HCT116 (cell line): ENCODE measurements at regions not wholly inside any gene's neighbourhood (a gene's known extent, or its start where the extent isn't known, plus 50 kb on each side); places are given as distances from the start of the nearest gene placed in this dataset.

Experiments
- ATAC-seq: fragments of 200-7000 bp; cut with Tn5 transposase; 2 replicates; pipeline ENCODE4 v1.9.1; 2020; ENCODE audit warnings: mild to moderate bottlenecking, moderate library complexity
- BruUV-seq: library from RNA; stranded (reverse); fragments of 400-500 nt; replicated peaks from 2 replicates; lab custom pipeline; 2021; lab: Mats Ljungman, UMichigan
- CTCF ChIA-PET: fragments of 300-600 bp; sonication (Branson Sonifier 250); formaldehyde crosslinking; loops from one replicate; lab custom pipeline; 2021; ENCODE audit warnings: antibody characterized with exemption; lab: Charles Lee
- POLR2A ChIA-PET: fragments of 300-600, 350-600 bp; sonication (Branson Sonifier 250); formaldehyde crosslinking; loops from one replicate; lab custom pipeline; 2021; ENCODE audit warnings: antibody characterized with exemption; lab: Charles Lee
- RAD21 ChIA-PET, 2 experiments: fragments of 300-600 bp; sonication (Branson Sonifier 250); formaldehyde crosslinking; loops; one replicate each; lab custom pipeline; 2023; ENCODE audit warnings: low total read pairs in 2 of 2; ENCODE audit not compliant: uncharacterized antibody in 2 of 2, unreplicated experiment in 2 of 2, low non-redundant PET in 1 of 2; lab: Charles Lee
- DNase-seq: peaks from one replicate; pipeline ENCODE4 v3.0.0-alpha.2; 2010; ENCODE audit warnings: low read depth, low spot score
- H2AFZ ChIP-seq: fragments of 200-600 bp; shearing (Covaris generic), sonication (generic); 2 replicates; pipeline ENCODE4 v1.6.1; 2017; ENCODE audit warnings: low read depth, mixed run types, mixed read lengths, antibody characterized with exemption, low read length; ENCODE audit not compliant: poor library complexity, severe bottlenecking
- H3K27ac ChIP-seq: 2 replicates; pipeline ENCODE4 v1.5.1; 2012; ENCODE audit warnings: low read depth, low read length
- H3K27me3 ChIP-seq: fragments of 200-600 bp; sonication (generic); 2 replicates; pipeline ENCODE4 v1.6.1; 2016; ENCODE audit warnings: mixed run types, low read length, mixed read lengths; ENCODE audit not compliant: insufficient read depth
- H3K36me3 ChIP-seq, 2 experiments: fragments of 200-500 bp in 1 of 2; fragments of 200-600 bp in 1 of 2; sonication (Bioruptor generic) in 1 of 2; sonication (generic) in 1 of 2; 2 replicates each; pipeline versions ENCODE4 v1.5.1 to v1.6.1; 2014 to 2016; ENCODE audit warnings: low read length in 2 of 2, inconsistent platforms in 1 of 2, mixed read lengths in 1 of 2, mixed run types in 1 of 2; ENCODE audit not compliant: insufficient read depth in 2 of 2, control insufficient read depth in 1 of 2
- H3K4me1 ChIP-seq, 2 experiments: fragments of 200-600 bp in 1 of 2; sonication (generic) in 1 of 2; 2 replicates each; pipeline versions ENCODE4 v1.5.1 to v1.6.1; 2012 to 2017; ENCODE audit warnings: low read length in 2 of 2, inconsistent platforms in 1 of 2, mild to moderate bottlenecking in 1 of 2, mixed read lengths in 1 of 2, mixed run types in 1 of 2, moderate library complexity in 1 of 2; ENCODE audit not compliant: insufficient read depth in 2 of 2, control insufficient read depth in 1 of 2
- H3K4me2 ChIP-seq: fragments of 200-600 bp; sonication (generic); 2 replicates; pipeline ENCODE4 v1.6.1; 2017; ENCODE audit warnings: mixed run types, low read length, mixed read lengths
- H3K4me3 ChIP-seq, 2 experiments: fragments of 200-600 bp in 1 of 2; sonication (generic) in 1 of 2; replicated peaks in 1 of 2; 2 replicates each; pipeline ENCODE4 v1.5.1; 2011 to 2016; ENCODE audit warnings: low read length in 2 of 2, control low read depth in 1 of 2, low read depth in 1 of 2, mild to moderate bottlenecking in 1 of 2, mixed read lengths in 1 of 2, mixed run types in 1 of 2
- H3K79me2 ChIP-seq: fragments of 200-600 bp; sonication (generic); 2 replicates; pipeline ENCODE4 v1.6.1; 2017; ENCODE audit warnings: mild to moderate bottlenecking, mixed run types, low read length, moderate library complexity, mixed read lengths; ENCODE audit not compliant: insufficient read depth
- H3K9ac ChIP-seq: fragments of 200-600 bp; sonication (generic); 2 replicates; pipeline ENCODE4 v1.6.1; 2016; ENCODE audit warnings: low read length, mixed read lengths
- H3K9me2 ChIP-seq: fragments of 200-600 bp; sonication (generic), shearing (Covaris generic); 2 replicates; pipeline ENCODE4 v1.6.1; 2017; ENCODE audit warnings: mixed run types, mild to moderate bottlenecking, moderate library complexity; ENCODE audit not compliant: insufficient read depth
- H3K9me3 ChIP-seq, 2 experiments: fragments of 200-500 bp in 1 of 2; fragments of 200-600 bp in 1 of 2; sonication (Bioruptor generic) in 1 of 2; sonication (generic) in 1 of 2; 2 replicates each; pipeline ENCODE4 v1.6.1; 2014 to 2017; ENCODE audit warnings: low read length in 2 of 2, mixed read lengths in 2 of 2, inconsistent platforms in 1 of 2, low read depth in 1 of 2, mild to moderate bottlenecking in 1 of 2, mixed run types in 1 of 2, moderate library complexity in 1 of 2; ENCODE audit not compliant: control insufficient read depth in 1 of 2, insufficient read depth in 1 of 2
- H4K20me1 ChIP-seq: fragments of 200-600 bp; sonication (generic), shearing (Covaris generic); 2 replicates; pipeline ENCODE4 v1.6.1; 2017; ENCODE audit warnings: mixed run types, mild to moderate bottlenecking, moderate library complexity; ENCODE audit not compliant: insufficient read depth
- ATF3 ChIP-seq: IDR thresholded peaks from 2 replicates; pipeline ENCODE4 v1.6.1; 2012
- CBX3 ChIP-seq: IDR thresholded peaks from 2 replicates; pipeline ENCODE4 v1.6.1; 2012; ENCODE audit warnings: low read depth
- CEBPB ChIP-seq: IDR thresholded peaks from 2 replicates; pipeline ENCODE4 v1.6.1; 2012; ENCODE audit warnings: low read depth
- ELF1 ChIP-seq: IDR thresholded peaks from 2 replicates; pipeline ENCODE4 v1.6.1; 2012; ENCODE audit warnings: low read depth, borderline replicate concordance
- EZH2phosphoT487 ChIP-seq: fragments of 200-600 bp; IDR thresholded peaks from 2 replicates; pipeline ENCODE4 v1.6.1; 2018; ENCODE audit warnings: antibody characterized with exemption, borderline replicate concordance
- FOSL1 ChIP-seq: IDR thresholded peaks from 2 replicates; pipeline ENCODE4 v1.6.1; 2012; ENCODE audit warnings: low read depth
- JUND ChIP-seq: IDR thresholded peaks from 2 replicates; pipeline ENCODE4 v1.6.1; 2012
- MAX ChIP-seq: IDR thresholded peaks from 2 replicates; pipeline ENCODE4 v1.6.1; 2012
- RAD21 ChIP-seq: IDR thresholded peaks from 2 replicates; pipeline ENCODE4 v1.6.1; 2012; ENCODE audit warnings: low read depth, mild to moderate bottlenecking
- SIN3A ChIP-seq: IDR thresholded peaks from 2 replicates; pipeline ENCODE4 v1.6.1; 2012; ENCODE audit warnings: low read depth
- SRF ChIP-seq: IDR thresholded peaks from 2 replicates; pipeline ENCODE4 v1.6.1; 2012; ENCODE audit warnings: low read depth
- TCF7L2 ChIP-seq: IDR thresholded peaks from 2 replicates; pipeline ENCODE4 v1.7.0; 2011; ENCODE audit warnings: borderline replicate concordance, inconsistent platforms; ENCODE audit not compliant: insufficient read depth, insufficient read length; ENCODE audit errors: extremely low read depth
- YY1 ChIP-seq: IDR thresholded peaks from 2 replicates; pipeline ENCODE4 v1.6.1; 2011; ENCODE audit warnings: low read length, low read depth, moderate library complexity, mild to moderate bottlenecking; ENCODE audit not compliant: insufficient replicate concordance; ENCODE audit errors: extremely low read depth
- ZBTB33 ChIP-seq: IDR thresholded peaks from 2 replicates; pipeline ENCODE4 v1.6.1; 2011; ENCODE audit warnings: mild to moderate bottlenecking, low read length, moderate library complexity; ENCODE audit not compliant: insufficient replicate concordance; ENCODE audit errors: extremely low read depth
- ZNF274 ChIP-seq: fragments of 200-500 bp; sonication (Bioruptor generic); IDR thresholded peaks from 2 replicates; pipeline ENCODE4 v1.6.1; 2014; ENCODE audit warnings: mild to moderate bottlenecking, low read depth, low read length, inconsistent platforms
- intact Hi-C: fragments of 100-400 bp; cut with micrococcal nuclease; formaldehyde crosslinking; loops from 2 replicates; pipeline ENCODE4 v1.10.0; 2022
- TF ChIP-seq, protein P1 (sequence below): IDR thresholded peaks from 2 replicates; pipeline ENCODE4 v1.6.1; 2012; ENCODE audit warnings: low read depth
- TF ChIP-seq, protein P2 (sequence below), 3 experiments: fragments of 200-600 bp in 1 of 3; sonication (generic) in 1 of 3; IDR thresholded peaks in 2 of 3; conservative IDR thresholded peaks in 1 of 3; 2 replicates each; pipeline ENCODE4 v1.5.1; 2012 to 2017; ENCODE audit warnings: low read depth in 2 of 3, low read length in 2 of 3, antibody characterized with exemption in 1 of 3, borderline replicate concordance in 1 of 3, control low read depth in 1 of 3, mild to moderate bottlenecking in 1 of 3, mixed read lengths in 1 of 3, mixed run types in 1 of 3, moderate library complexity in 1 of 3; ENCODE audit not compliant: insufficient read depth in 1 of 3

DNA sequence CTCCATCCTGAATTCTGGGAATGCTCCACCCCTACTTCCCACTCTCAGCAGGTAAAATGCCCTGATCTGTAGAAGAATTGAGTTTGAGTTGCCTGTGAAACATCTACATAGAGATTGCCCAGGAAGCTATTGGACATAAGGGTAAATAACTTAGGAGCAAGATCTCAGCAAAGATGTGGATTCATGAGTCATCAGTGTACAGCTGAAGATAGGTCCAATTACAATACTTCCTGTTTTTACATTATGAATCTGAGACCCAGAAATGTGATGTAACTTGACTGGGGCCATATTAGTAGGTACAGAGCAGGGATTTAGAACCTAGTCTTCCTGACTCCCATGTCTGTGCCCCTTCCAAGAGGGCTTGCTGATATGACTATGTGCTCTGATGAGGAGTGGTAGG, 79.4 kb upstream of the FNDC3A start:
- ChIA-PET RAD21 (no interaction called here), CTCF (no interaction called here), POLR2A (no interaction called here)
- intact Hi-C loops: no loop called here
- no peak for DNase-seq
- no peaks in the 10 kb centered on the region for H3K79me2 ChIP-seq
- H3K36me3 ChIP-seq: no peaks in the 10 kb centered on the region
- no peaks in the 10 kb centered on the region for H3K27me3 ChIP-seq
- no peak overlapping the region for H3K4me2 ChIP-seq
- ATAC-seq: no peak
- H3K4me1 ChIP-seq: peaks cover 4 to 16% of the 10 kb centered on the region in 2 experiments
- no peaks in the 10 kb centered on the region for H4K20me1 ChIP-seq
- TF ChIP-seq ZNF274 (no peak), JUND (no peak), CEBPB (no peak), YY1 (no peak), SIN3A (no peak), ELF1 (no peak), FOSL1 (no peak), EZH2phosphoT487 (no peak), ZBTB33 (no peak), CBX3 (no peak), RAD21 (no peak), SRF (no peak), ATF3 (no peak), TCF7L2 (no peak), MAX (no peak)
- TF ChIP-seq, protein P1, sequence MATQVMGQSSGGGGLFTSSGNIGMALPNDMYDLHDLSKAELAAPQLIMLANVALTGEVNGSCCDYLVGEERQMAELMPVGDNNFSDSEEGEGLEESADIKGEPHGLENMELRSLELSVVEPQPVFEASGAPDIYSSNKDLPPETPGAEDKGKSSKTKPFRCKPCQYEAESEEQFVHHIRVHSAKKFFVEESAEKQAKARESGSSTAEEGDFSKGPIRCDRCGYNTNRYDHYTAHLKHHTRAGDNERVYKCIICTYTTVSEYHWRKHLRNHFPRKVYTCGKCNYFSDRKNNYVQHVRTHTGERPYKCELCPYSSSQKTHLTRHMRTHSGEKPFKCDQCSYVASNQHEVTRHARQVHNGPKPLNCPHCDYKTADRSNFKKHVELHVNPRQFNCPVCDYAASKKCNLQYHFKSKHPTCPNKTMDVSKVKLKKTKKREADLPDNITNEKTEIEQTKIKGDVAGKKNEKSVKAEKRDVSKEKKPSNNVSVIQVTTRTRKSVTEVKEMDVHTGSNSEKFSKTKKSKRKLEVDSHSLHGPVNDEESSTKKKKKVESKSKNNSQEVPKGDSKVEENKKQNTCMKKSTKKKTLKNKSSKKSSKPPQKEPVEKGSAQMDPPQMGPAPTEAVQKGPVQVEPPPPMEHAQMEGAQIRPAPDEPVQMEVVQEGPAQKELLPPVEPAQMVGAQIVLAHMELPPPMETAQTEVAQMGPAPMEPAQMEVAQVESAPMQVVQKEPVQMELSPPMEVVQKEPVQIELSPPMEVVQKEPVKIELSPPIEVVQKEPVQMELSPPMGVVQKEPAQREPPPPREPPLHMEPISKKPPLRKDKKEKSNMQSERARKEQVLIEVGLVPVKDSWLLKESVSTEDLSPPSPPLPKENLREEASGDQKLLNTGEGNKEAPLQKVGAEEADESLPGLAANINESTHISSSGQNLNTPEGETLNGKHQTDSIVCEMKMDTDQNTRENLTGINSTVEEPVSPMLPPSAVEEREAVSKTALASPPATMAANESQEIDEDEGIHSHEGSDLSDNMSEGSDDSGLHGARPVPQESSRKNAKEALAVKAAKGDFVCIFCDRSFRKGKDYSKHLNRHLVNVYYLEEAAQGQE: no peak
- TF ChIP-seq, protein P2, sequence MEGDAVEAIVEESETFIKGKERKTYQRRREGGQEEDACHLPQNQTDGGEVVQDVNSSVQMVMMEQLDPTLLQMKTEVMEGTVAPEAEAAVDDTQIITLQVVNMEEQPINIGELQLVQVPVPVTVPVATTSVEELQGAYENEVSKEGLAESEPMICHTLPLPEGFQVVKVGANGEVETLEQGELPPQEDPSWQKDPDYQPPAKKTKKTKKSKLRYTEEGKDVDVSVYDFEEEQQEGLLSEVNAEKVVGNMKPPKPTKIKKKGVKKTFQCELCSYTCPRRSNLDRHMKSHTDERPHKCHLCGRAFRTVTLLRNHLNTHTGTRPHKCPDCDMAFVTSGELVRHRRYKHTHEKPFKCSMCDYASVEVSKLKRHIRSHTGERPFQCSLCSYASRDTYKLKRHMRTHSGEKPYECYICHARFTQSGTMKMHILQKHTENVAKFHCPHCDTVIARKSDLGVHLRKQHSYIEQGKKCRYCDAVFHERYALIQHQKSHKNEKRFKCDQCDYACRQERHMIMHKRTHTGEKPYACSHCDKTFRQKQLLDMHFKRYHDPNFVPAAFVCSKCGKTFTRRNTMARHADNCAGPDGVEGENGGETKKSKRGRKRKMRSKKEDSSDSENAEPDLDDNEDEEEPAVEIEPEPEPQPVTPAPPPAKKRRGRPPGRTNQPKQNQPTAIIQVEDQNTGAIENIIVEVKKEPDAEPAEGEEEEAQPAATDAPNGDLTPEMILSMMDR (IDR thresholded peaks at IDR 0.05 in 2 of 3, conservative IDR thresholded peaks at IDR 0.05 in 1 of 3; ENCODE audit: borderline replicate concordance in 1 of 3, insufficient read depth in 1 of 3, low read depth in 2 of 3, low read length in 2 of 3): no peak
- no TSS peak for BruUV-seq
- no peaks in the 10 kb centered on the region for H3K9me3 ChIP-seq
- H3K4me3 ChIP-seq: no peak overlapping the region
- no peak overlapping the region for H2AFZ ChIP-seq
- H3K27ac ChIP-seq: no peak overlapping the region
- no peak overlapping the region for H3K9ac ChIP-seq
- no peaks in the 10 kb centered on the region for H3K9me2 ChIP-seq
